ENCODE measurements at regions not wholly inside any gene's neighbourhood (a gene's known extent, or its start where the extent isn't known, plus 50 kb on each side); places are given as distances from the start of the nearest gene placed in this dataset.
"Not testable (repeated sequence)": the region's sequence is repeated elsewhere in the genome, so short reads cannot be mapped to it uniquely, and the experiment has no call there.

- DNase-seq (ENCODE audit: low read depth): no peak
Observed at GRCh38 chr10:44114441-44114840, 270.5 kb downstream of the CXCL12 start.

DNA sequence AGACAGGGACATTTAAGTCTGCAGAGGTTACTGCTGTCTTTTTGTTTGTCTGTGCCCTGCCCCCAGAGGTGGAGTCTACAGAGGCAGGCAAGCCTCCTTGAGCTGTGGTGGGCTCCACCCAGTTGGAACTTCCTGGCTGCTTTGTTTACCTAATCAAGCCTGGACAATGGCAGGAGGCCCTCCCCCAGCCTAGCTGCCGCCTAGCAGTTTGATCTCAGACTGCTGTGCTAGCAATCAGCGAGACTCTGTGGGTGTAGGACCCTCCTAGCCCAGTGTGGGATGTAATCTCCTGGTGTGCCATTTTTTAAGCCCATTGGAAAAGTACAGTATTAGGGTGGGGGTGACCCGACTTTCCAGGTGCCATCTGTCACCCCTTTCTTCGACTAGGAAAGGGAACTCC, 272.6 kb downstream of the CXCL12 start:
- not testable (repeated sequence) for DNase-seq (ENCODE audit: low read depth)

DNA sequence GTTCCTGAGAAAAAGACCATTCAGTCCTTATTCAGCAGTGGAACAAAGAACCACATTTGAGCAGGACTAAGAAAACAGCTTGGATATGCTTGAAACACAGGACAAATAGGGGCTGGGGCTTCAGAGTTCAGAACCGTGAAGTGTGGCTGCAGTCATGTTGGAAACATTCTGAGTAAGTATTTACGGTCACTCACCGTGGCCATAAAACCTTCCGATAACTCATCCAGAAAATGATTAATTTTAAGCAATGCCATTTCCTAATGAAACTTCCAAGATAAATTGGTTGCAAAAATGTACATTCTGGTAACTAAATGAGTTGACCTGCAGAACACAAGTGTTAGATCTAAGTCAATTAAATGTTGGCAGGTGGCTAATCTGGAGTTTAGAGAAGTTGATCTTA, 279.2 kb downstream of the CXCL12 start:
- DNase-seq (ENCODE audit: low read depth): no peak

DNA sequence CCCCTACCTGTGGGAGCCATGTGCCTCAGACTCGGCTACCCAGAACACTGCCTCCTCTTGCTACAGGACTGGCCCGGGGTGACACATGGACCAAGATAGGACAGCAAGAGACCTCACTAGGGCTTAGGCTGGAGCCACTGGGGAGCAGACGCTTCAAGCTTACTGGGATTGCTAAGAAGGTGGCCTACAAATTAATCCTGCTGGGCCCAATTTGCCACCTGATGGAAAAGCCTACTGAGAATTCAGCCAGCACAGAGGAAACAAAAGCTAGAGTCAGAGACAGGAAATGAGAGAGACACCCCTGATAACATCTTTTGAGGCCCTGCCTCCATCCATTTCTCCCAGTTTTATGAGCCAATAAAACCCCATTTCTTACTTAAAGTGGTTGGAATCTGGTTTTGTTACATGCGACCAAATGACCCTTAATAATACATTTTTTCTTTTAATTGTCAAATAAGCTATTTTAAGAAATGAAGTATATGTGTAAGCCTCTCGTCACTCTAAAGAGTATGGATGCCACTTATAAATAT, 282.1 kb downstream of the CXCL12 start:
- DNase-seq (ENCODE audit: low read depth): no peak

GRCh38 chr10:44101082-44101481, 283.8 kb downstream of the CXCL12 start:
- no peak for DNase-seq (ENCODE audit: low read depth)

DNA sequence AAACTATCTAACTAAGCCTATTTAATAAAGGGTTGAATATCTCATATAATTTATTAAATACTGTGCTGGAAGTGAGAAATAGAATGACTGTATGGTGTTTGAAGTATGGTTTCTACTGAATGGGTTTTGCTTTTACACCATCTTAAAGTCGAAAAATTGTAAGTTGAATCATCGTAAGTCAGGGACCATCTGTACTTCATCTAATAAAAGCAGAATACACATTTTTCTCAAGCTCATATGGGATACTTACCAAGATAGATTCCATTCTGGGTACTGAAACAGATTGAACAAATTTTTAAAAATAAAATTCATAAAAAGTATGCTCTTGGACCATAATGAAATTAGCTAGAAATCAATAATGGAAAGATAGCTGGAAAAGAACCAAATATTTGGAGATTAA, 285.4 kb downstream of the CXCL12 start:
- no peak for DNase-seq (ENCODE audit: low read depth)

- DNase-seq (ENCODE audit: low read depth): not testable (repeated sequence)
Observed at GRCh38 chr10:44096217-44096616, 288.7 kb downstream of the CXCL12 start.

- DNase-seq (ENCODE audit: low read depth): no peak
Observed at GRCh38 chr10:44089671-44090070, 295.2 kb downstream of the CXCL12 start.

DNA sequence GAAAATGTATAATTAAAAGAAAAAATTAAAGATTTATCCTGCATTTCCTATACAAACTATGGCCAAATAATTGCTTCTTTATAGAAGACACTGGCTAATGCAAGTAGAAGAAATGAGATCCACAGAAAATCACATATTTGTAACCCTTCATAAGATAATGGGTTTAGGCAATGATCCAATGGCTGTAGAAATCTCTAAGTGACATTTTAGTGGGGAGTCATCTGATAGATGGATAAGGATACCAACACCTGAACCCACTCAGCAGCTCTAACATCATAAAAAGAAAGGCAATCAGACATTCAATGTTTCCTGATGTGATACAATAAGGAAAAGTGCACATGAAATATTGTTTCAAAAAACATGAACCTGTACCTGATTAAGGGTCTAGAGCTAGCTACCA, 297.5 kb downstream of the CXCL12 start:
- DNase-seq (ENCODE audit: low read depth): no peak

GRCh38 chr10:44083719-44084400, 301.0 kb downstream of the CXCL12 start:
- no peak for DNase-seq (ENCODE audit: low read depth)

GRCh38 chr10:44071479-44071878, 313.4 kb downstream of the CXCL12 start:
- no peak for DNase-seq (ENCODE audit: low read depth)

DNA sequence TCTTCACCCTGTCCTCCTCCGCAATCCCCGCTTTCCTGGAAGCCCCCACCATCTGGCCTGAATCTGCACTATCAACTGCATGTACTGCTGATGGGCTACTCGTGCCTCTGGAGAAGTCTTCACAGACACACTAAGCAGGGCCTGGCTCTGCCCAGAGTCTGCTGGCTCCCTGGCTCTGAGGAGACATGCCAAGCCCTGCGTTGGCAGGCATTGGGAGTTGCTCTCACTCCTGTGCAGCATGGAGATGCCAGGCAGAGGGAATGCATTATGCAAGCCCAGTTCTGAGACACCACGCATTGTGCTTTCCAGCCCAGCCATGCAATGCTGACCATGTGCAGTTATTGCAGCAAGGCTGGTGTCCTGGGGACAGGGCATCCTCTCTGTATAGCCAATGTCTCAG, 314.6 kb downstream of the CXCL12 start:
- no peak for DNase-seq (ENCODE audit: low read depth)

DNA sequence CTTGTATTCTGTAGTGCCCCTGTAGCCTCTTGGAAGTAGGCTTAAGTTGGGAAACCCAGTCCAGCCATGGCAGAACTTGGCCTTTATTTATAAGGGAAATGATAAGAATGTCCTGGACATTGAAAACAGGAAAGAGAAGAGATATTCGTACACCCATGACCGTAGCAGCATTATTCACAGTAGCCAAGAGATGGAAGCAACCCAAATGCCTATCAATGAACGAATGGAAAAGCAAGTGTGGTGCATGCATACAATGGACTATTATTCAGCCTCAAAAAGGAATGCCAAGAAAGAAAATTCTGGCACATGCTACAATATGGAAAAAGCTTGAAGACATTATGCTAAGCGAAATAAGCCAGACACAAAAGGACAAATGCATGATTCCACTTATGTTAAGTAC, 315.3 kb downstream of the CXCL12 start:
- no peak for DNase-seq (ENCODE audit: low read depth)

DNA sequence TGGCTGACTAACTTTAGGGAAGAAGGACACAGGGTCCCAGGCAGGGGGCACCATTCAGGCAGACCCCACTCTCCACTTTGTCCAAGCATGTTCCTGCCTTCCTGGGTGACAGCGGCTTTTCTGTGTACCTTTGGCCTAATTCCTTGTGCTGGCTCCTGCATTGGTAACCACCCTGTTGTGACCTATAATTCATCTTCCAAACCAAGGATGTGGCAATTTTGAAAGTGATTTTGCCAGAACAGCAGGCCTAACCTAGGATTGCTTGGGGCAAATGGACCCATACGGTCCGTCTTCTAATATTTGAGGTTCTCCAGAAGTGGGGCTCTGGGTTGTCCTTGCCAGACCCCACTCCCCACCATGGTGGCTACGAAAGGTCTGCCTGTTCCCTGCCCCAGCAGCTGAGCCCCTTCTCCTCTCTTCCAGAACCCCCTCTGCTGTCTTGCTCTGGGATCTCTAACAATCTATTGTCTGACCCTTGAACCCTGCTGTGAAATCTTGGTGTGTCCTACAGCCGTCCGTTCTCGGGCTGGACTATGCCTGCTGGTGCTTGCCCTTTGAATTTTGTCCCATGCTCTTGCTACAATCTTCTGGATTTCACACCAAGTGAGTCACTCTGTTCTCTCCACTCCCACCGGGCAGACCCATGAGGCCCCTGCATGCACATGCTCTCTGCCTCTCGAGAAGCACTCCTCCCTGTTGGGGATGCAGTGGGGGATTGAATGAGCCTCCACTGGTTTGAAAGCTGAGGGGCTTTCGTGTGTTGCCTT, 316.0 kb downstream of the CXCL12 start:
- no peak for DNase-seq (ENCODE audit: low read depth)

DNA sequence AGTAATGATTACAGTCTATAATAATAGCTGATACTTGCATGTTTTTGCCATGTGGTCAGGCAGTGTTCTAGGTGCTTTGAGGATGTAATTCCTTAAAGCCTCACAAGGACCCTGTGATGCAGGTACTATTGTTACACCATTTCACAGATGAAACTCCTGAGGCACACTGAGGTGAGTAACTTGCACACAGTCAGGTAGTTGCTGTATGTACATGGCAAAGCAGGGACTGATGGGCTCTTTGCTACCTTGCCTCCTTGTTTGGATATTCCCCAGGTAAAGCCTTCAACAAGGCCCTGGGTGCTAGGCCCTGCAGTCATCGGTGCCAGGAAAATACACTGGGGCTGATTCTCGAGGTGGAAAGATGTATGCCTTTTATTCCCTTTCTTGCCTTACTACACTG, 317.5 kb downstream of the CXCL12 start:
- DNase-seq (ENCODE audit: low read depth): no peak

DNA sequence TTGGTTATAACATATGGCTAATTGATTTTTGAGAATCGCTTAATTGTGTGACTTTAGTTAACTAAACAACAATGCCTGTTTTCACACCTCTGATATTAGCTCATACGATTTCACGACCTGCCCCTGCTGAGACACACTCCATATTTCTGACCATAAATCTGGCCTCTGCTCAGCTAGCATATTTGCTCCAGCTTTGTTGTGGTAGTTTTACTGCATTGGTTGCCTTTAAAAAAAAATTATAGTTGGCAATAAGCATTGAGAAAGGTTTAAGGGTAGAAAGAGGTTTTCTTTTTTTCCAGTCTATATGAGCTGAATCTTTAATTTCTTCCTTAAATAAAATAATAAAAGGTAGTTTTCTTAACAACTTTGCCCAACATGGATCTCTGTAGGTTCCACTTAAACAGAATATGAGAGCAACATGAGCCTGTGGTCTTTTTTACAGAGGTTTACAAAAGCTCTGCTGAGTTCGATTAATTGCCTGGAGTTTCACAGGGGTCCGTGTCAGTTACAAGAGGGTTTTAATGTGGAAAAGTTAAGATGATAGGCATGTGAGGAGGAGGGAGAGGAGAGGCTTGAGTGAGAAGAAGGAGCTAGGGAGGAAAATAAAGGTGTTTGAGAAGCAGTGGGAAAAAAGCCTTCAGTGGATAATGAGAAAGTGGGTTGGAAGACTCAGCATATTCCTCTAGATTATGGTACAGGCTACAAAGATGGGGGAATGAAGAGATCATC, 318.2 kb downstream of the CXCL12 start:
- DNase-seq (ENCODE audit: low read depth): no peak

GRCh38 chr10:44065788-44066526, 318.9 kb downstream of the CXCL12 start:
- no peak for DNase-seq (ENCODE audit: low read depth)

DNA sequence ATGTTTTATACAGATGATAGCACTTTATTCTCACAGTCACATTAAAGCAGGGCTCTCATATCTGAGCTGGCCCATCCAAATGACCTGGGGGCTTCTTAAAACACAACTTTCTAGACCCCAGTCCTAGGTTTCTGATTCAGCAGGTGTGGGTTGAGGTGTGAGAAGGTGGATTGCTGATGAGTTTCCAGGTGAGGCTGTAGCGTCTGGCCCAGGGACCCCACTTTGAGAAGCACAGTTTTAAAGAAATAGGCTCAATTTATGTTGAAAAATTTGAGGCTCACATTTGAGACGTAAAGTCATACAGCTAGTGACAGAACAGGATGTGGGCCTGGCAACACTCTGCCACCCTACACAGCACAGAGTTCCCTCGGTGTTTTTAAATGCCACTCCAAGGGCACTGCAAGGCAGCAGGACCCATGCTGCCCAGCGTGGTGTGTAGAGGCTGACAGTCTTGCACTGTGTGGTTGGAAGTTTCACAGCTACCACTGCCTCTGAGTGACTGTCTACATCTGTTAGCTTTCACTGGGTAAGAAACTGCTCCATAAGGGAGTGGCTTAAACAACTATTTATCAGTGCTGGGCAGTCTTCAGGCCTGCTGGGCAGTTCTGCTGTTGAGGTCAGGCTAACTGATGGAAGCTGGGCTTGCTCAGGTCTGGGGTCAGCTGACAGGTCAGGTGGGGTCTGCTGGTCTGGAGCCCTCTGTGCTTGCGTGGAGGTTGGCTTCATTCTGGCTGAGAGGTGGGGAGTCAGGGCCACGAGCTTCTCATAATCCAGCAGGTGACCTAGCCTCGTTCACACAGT, 319.7 kb downstream of the CXCL12 start:
- no peak for DNase-seq (ENCODE audit: low read depth)

- no peak for DNase-seq (ENCODE audit: low read depth)
Observed at GRCh38 chr10:44064317-44064716, 320.6 kb downstream of the CXCL12 start.

DNA sequence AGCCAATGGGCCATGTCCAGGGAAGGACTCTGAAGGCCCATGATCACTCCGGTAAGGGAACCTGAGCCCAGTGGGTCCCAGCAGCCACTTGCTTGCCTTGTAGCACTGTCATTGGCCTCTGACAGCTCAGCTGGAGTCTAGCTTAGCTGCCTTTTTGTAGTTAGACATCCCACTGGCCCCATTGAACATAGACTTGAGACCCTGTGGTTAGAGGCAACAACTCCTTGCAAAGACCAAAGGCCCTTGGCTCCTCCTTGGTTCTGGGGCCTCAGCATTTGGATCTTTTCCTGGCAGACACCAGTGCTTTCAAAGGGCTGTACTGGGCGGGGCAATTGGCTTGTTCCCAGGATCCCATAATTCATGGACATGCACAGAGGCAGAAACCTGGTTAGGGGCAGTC, 321.2 kb downstream of the CXCL12 start:
- DNase-seq (ENCODE audit: low read depth): no peak

DNA sequence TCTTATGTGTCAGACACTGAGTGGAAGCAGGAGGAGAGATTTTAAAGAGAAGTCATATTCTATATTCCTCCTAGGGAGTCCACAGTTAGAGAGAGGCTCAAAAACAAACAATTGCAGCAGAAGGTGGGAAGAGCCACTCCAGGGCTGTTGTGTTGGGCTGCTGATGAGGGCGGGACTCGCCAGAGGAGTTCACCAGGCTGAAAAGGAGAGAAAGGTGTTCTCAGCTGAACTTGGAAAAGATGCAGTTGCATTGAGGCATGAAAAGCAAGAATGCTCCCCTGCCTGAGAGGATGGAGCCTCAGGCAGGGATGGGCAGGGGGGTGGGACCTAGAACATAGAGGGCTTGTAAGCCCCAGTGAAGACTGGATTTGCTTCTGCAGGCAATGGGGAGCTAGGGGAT, 324.2 kb downstream of the CXCL12 start:
- no peak for DNase-seq (ENCODE audit: low read depth)

All from LHCN-M2 (cell line).